ENCODE measurements at regions not wholly inside any gene's neighbourhood (a gene's known extent, or its start where the extent isn't known, plus 50 kb on each side); places are given as distances from the start of the nearest gene placed in this dataset.
A peak's percentile ranks its signal among the peaks of the same experiment; 100 is the strongest.

- no peak for DNase-seq (ENCODE audit: low spot score)
Observed at GRCh38 chr7:12080006-12080405, 131.1 kb upstream of the TMEM106B start.

GRCh38 chr7:12085516-12085915 is 125.6 kb upstream of the TMEM106B start:
- no peak for DNase-seq (ENCODE audit: low spot score)

GRCh38 chr7:12089951-12090756 is 120.9 kb upstream of the TMEM106B start:
- DNase-seq (ENCODE audit: low spot score) = no peak

- no peak for DNase-seq (ENCODE audit: low spot score)
Observed at GRCh38 chr7:12090757-12091221, 120.3 kb upstream of the TMEM106B start.

- no peak for DNase-seq (ENCODE audit: low spot score)
Observed at GRCh38 chr7:12091231-12091630, 119.9 kb upstream of the TMEM106B start.

GRCh38 chr7:12092499-12093130 is 118.5 kb upstream of the TMEM106B start:
- no peak for DNase-seq (ENCODE audit: low spot score)

- no peak for DNase-seq (ENCODE audit: low spot score)
Observed at GRCh38 chr7:12093365-12093764, 117.7 kb upstream of the TMEM106B start.

- DNase-seq (ENCODE audit: low spot score) = peak; percentile 58
Observed at GRCh38 chr7:12094365-12094921, 116.7 kb upstream of the TMEM106B start.

- no peak for DNase-seq (ENCODE audit: low spot score)
Observed at GRCh38 chr7:12102126-12102525, 109.0 kb upstream of the TMEM106B start.

GRCh38 chr7:12102527-12102926 is 108.6 kb upstream of the TMEM106B start:
- DNase-seq (ENCODE audit: low spot score) = no peak

- no peak for DNase-seq (ENCODE audit: low spot score)
Observed at GRCh38 chr7:12103948-12104347, 107.1 kb upstream of the TMEM106B start.

GRCh38 chr7:12107381-12107780 is 103.7 kb upstream of the TMEM106B start:
- DNase-seq (ENCODE audit: low spot score) = no peak

- DNase-seq (ENCODE audit: low spot score) = no peak
Observed at GRCh38 chr7:12107841-12108254, 103.2 kb upstream of the TMEM106B start.

GRCh38 chr7:12110425-12110824 is 100.7 kb upstream of the TMEM106B start:
- no peak for DNase-seq (ENCODE audit: low spot score)

GRCh38 chr7:12111422-12112405 is 99.4 kb upstream of the TMEM106B start:
- DNase-seq (ENCODE audit: low spot score) = peak; percentile 38

- DNase-seq (ENCODE audit: low spot score) = no peak
Observed at GRCh38 chr7:12117170-12117569, 93.9 kb upstream of the TMEM106B start.

GRCh38 chr7:12119620-12120303 is 91.3 kb upstream of the TMEM106B start:
- peak; percentile 13 for DNase-seq (ENCODE audit: low spot score)

- no peak for DNase-seq (ENCODE audit: low spot score)
Observed at GRCh38 chr7:12120632-12121031, 90.5 kb upstream of the TMEM106B start.

GRCh38 chr7:12123172-12123571 is 87.9 kb upstream of the TMEM106B start:
- no peak for DNase-seq (ENCODE audit: low spot score)

- DNase-seq (ENCODE audit: low spot score) = no peak
Observed at GRCh38 chr7:12124028-12124427, 87.1 kb upstream of the TMEM106B start.

- no peak for DNase-seq (ENCODE audit: low spot score)
Observed at GRCh38 chr7:12127455-12127854, 83.6 kb upstream of the TMEM106B start.

All from iPS-NIHi11 (cell line).